Thymus (tissue), 11 donors: ENCODE measurements at regions not wholly inside any gene's neighbourhood (a gene's known extent, or its start where the extent isn't known, plus 50 kb on each side); places are given as distances from the start of the nearest gene placed in this dataset.
"Not testable (repeated sequence)": the region's sequence is repeated elsewhere in the genome, so short reads cannot be mapped to it uniquely, and the experiment has no call there.

Source experiments
- DNase-seq, 9 donors: peaks; one replicate each; pipeline ENCODE4 v3.0.0-alpha.2; 2013; ENCODE audit warnings: low spot score in 9 of 9, low read depth in 6 of 9, missing footprints in 1 of 9
- H3K27ac ChIP-seq, 2 donors: one replicate each; pipeline ENCODE4 v1.5.1; 2013; ENCODE audit warnings: control low read depth in 1 of 2, low read depth in 1 of 2, low read length in 1 of 2, mild to moderate bottlenecking in 1 of 2, moderate library complexity in 1 of 2
- H3K27me3 ChIP-seq, 2 donors: one replicate each; pipeline ENCODE4 v1.5.1; 2013; ENCODE audit warnings: low read length in 1 of 2; ENCODE audit not compliant: control insufficient read depth in 2 of 2, insufficient read depth in 1 of 2
- H3K36me3 ChIP-seq, 2 donors: one replicate each; pipeline ENCODE4 v1.5.1; 2013; ENCODE audit warnings: low read length in 1 of 2, mild to moderate bottlenecking in 1 of 2, moderate library complexity in 1 of 2; ENCODE audit not compliant: control insufficient read depth in 2 of 2, insufficient read depth in 2 of 2
- H3K4me1 ChIP-seq, 2 donors: one replicate each; pipeline ENCODE4 v1.5.1; 2013; ENCODE audit warnings: low read length in 2 of 2; ENCODE audit not compliant: control insufficient read depth in 2 of 2, insufficient read depth in 2 of 2
- H3K4me3 ChIP-seq, 2 donors: one replicate each; pipeline ENCODE4 v1.5.1; 2013; ENCODE audit warnings: low read length in 2 of 2, control low read depth in 1 of 2, mild to moderate bottlenecking in 1 of 2
- H3K9me3 ChIP-seq, 2 donors: one replicate each; pipeline ENCODE4 v1.5.1; 2013; ENCODE audit warnings: low read length in 1 of 2, mild to moderate bottlenecking in 1 of 2; ENCODE audit not compliant: control insufficient read depth in 2 of 2, insufficient read depth in 1 of 2
- WGBS: extraction: QIAGEN DNeasy Blood & Tissue Kit; methylation state at CpG from one replicate; pipeline ENCODE4 v1.1.7; 2013; 5-methylcytosine and 5-hydroxymethylcytosine counted together
- donor health status: healthy.

- DNase-seq, H3K27ac ChIP-seq, H3K36me3 ChIP-seq, H3K9me3 ChIP-seq, H3K4me1 ChIP-seq, H3K27me3 ChIP-seq, H3K4me3 ChIP-seq: not testable (repeated sequence)
- 92% methylated on average over 14 of the region's 14 CpGs for WGBS
Measured at GRCh38 chr4:188405071-188405835, 266.0 kb downstream of the TRIML1 start.

- H3K9me3 ChIP-seq = peaks cover 0 to 19% of the 10 kb centered on the region in 2 donors
- WGBS = 92% methylated on average over 9 of the region's 9 CpGs
- H3K27ac ChIP-seq = no peak overlapping the region
- H3K36me3 ChIP-seq = no peaks in the 10 kb centered on the region
- no peak for DNase-seq
- H3K4me1 ChIP-seq = no peaks in the 10 kb centered on the region
- no peak overlapping the region for H3K4me3 ChIP-seq
- H3K27me3 ChIP-seq = no peaks in the 10 kb centered on the region
Measured at GRCh38 chr4:188408244-188409030, 269.2 kb downstream of the TRIML1 start.

DNA sequence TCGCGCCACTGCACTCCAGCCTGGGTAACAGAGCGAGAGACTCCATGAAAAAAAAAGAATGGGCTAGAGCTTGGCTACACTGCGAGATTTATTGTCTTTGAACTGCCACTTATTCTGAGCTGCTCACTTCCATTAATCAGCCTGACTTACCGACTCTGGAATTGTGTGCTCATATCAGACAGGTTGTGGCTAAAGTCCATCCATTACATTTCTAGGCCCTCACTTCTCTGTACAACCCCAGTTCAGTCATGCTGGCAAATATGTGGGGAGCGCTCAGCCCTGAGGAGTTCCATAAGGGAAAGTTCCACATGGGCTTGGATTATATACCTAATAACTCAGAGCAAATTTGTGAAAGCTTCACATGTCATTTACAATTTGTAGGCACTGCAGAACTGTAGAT, 270.6 kb downstream of the TRIML1 start:
- Histone ChIP-seq H3K4me1 (no peaks in the 10 kb centered on the region), H3K27ac (no peak overlapping the region), H3K27me3 (no peaks in the 10 kb centered on the region), H3K9me3 (peaks cover 0 to 22% of the 10 kb centered on the region in 2 donors), H3K4me3 (no peak overlapping the region), H3K36me3 (no peaks in the 10 kb centered on the region)
- DNase-seq = no peak
- WGBS = 90% methylated on average over 6 of the region's 6 CpGs

DNA sequence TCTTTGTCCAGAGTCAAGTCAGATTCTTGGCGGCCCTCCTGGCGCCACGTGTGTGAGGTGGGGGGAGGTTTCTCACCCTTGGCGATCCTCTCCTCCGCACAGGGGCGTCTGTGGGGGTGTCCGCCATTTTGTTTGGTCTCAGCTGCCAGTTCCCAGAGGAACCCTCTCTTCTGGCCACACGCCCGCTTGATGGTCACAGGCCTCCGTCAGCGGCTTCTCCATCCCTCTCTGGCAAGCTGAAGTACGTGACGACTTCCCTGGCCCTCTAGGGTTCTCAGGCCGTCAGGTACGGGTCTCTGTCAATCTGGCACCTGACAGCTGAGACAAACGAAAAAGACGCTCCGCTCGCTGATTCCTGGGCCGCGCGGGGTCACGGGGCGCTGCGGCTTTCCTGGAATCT, 272.6 kb downstream of the TRIML1 start:
- Histone ChIP-seq H3K4me1 (no peaks in the 10 kb centered on the region), H3K27me3 (no peaks in the 10 kb centered on the region), H3K4me3 (no peak overlapping the region), H3K36me3 (no peaks in the 10 kb centered on the region), H3K27ac (no peak overlapping the region), H3K9me3 (peaks cover 0 to 22% of the 10 kb centered on the region in 2 donors)
- DNase-seq = no peak
- WGBS = 95% methylated on average over 25 of the region's 25 CpGs

DNA sequence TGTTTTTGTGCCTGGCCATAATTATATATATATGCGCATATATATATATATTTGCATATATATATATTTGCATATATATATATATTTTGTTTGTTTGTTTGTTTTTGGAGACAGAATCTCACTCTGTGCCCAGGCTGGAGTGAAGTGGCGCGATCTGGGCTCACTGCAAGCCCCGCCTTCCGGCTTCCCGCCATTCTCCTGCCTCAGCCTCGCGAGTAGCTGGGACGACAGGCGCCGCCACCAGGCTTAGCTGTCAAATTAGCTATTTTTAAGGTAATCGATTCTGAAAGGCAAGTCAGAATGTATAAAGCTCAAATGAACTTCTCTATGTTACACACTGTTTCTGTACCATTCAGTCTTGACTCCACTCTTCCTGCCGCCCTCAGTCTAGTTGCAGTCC, 273.3 kb downstream of the TRIML1 start:
- no peak for DNase-seq
- H3K27me3 ChIP-seq = no peaks in the 10 kb centered on the region
- no peaks in the 10 kb centered on the region for H3K36me3 ChIP-seq
- no peaks in the 10 kb centered on the region for H3K4me1 ChIP-seq
- peaks cover 0 to 22% of the 10 kb centered on the region in 2 donors for H3K9me3 ChIP-seq
- no peak overlapping the region for H3K4me3 ChIP-seq
- no peak overlapping the region for H3K27ac ChIP-seq
- 97% methylated on average over 13 of the region's 13 CpGs for WGBS

- Histone ChIP-seq H3K9me3 (peaks cover 0 to 22% of the 10 kb centered on the region in 2 donors), H3K36me3 (no peaks in the 10 kb centered on the region), H3K4me3 (no peak overlapping the region), H3K27me3 (no peaks in the 10 kb centered on the region), H3K27ac (no peak overlapping the region), H3K4me1 (no peaks in the 10 kb centered on the region)
- 95% methylated on average over 10 of the region's 10 CpGs for WGBS
- DNase-seq = no peak
Measured at GRCh38 chr4:188414441-188414840, 275.2 kb downstream of the TRIML1 start.

- no peak for DNase-seq
- Histone ChIP-seq H3K27me3 (no peaks in the 10 kb centered on the region), H3K4me1 (no peaks in the 10 kb centered on the region), H3K36me3 (no peaks in the 10 kb centered on the region), H3K27ac (no peak overlapping the region), H3K4me3 (no peak overlapping the region), H3K9me3 (peaks cover 1 to 17% of the 10 kb centered on the region in 2 donors)
- WGBS = 42% methylated on average over 3 of the region's 3 CpGs
Measured at GRCh38 chr4:188417181-188417580, 277.9 kb downstream of the TRIML1 start.

DNA sequence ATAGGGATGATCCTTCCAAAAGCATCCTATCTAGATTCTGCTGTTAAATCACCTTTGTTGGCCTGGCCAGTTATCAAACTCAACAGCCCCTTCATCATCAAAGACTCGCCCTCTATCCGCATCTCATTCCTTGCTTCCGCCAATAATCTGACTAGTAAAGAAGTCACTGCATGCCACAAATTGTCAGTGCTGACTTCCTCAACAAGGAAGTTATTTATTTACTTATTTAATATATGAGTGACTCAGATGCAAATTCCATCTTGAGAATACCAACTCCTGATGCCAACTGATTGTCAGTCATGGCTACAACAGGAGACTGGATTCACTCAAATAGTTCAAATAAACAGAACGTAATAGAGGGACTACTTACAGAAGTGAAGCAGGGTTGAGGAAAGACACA, 283.8 kb downstream of the TRIML1 start:
- Histone ChIP-seq H3K9me3 (peaks cover 0 to 1% of the 10 kb centered on the region in 2 donors), H3K36me3 (no peaks in the 10 kb centered on the region), H3K27ac (no peak overlapping the region), H3K27me3 (no peaks in the 10 kb centered on the region), H3K4me3 (no peak overlapping the region), H3K4me1 (no peaks in the 10 kb centered on the region)
- 95% methylated on average over 4 of the region's 4 CpGs for WGBS
- DNase-seq = no peak

- no peak for DNase-seq
- 9% methylated on average over 6 of the region's 6 CpGs for WGBS
- no peak overlapping the region for H3K4me3 ChIP-seq
- H3K9me3 ChIP-seq = no peaks in the 10 kb centered on the region
- no peaks in the 10 kb centered on the region for H3K36me3 ChIP-seq
- H3K27ac ChIP-seq = no peak overlapping the region
- no peaks in the 10 kb centered on the region for H3K4me1 ChIP-seq
- H3K27me3 ChIP-seq = no peaks in the 10 kb centered on the region
Measured at GRCh38 chr4:188428935-188429334, 289.7 kb downstream of the TRIML1 start.
